Activated naive CD8-positive, alpha-beta T cell treated with anti-CD3 and anti-CD28 coated beads, Interleukin-2, amount 50 U/mL, for 24 hours (primary cell): ENCODE measurements at regions not wholly inside any gene's neighbourhood (a gene's known extent, or its start where the extent isn't known, plus 50 kb on each side); places are given as distances from the start of the nearest gene placed in this dataset.

ENCODE experiments used
- ATAC-seq: fragments of 150-1000 bp; cut with Tn5 transposase; one replicate; pipeline ENCODE4 v1.10.0; 2021
- DNase-seq: peaks from one replicate; pipeline ENCODE4 v3.0.0; 2021
- H3K27ac Mint-ChIP-seq: one replicate; pipeline ENCODE4 v1.8.0; 2021; ENCODE audit warnings: mild to moderate bottlenecking, mixed read lengths
- H3K27me3 Mint-ChIP-seq: one replicate; pipeline ENCODE4 v1.8.0; 2021; ENCODE audit warnings: mixed read lengths
- H3K36me3 Mint-ChIP-seq: one replicate; pipeline ENCODE4 v1.8.0; 2021; ENCODE audit warnings: low read depth, mixed read lengths
- H3K4me1 Mint-ChIP-seq: one replicate; pipeline ENCODE4 v1.8.0; 2021; ENCODE audit warnings: mixed read lengths
- H3K4me3 Mint-ChIP-seq: one replicate; pipeline ENCODE4 v1.8.0; 2021; ENCODE audit warnings: mild to moderate bottlenecking, moderate library complexity, mixed read lengths
- H3K9me3 Mint-ChIP-seq: one replicate; pipeline ENCODE4 v1.8.0; 2021; ENCODE audit warnings: mixed read lengths

- ATAC-seq: no peak
Measured at GRCh38 chr7:92932450-92932849, 96.1 kb upstream of the CDK6 start.

GRCh38 chr7:92930404-92930803, 94.0 kb upstream of the CDK6 start:
- ATAC-seq: no peak
- no peak for DNase-seq
- peaks cover 29% of the 10 kb centered on the region for H3K9me3 Mint-ChIP-seq
- H3K4me3 Mint-ChIP-seq: no peak overlapping the region
- H3K27me3 Mint-ChIP-seq: peaks cover 9% of the 10 kb centered on the region
- H3K27ac Mint-ChIP-seq: no peak overlapping the region
- H3K4me1 Mint-ChIP-seq: no peaks in the 10 kb centered on the region
- peaks cover 2% of the 10 kb centered on the region for H3K36me3 Mint-ChIP-seq

More at GRCh38 chr7:92932450-92932849, 96.1 kb upstream of the CDK6 start:
- no peaks in the 10 kb centered on the region for H3K4me1 Mint-ChIP-seq
- no peak for DNase-seq
- peaks cover 7% of the 10 kb centered on the region for H3K27me3 Mint-ChIP-seq
- peaks cover 35% of the 10 kb centered on the region for H3K9me3 Mint-ChIP-seq
- H3K4me3 Mint-ChIP-seq: no peak overlapping the region
- H3K27ac Mint-ChIP-seq: no peak overlapping the region
- H3K36me3 Mint-ChIP-seq: peaks cover 2% of the 10 kb centered on the region

DNA sequence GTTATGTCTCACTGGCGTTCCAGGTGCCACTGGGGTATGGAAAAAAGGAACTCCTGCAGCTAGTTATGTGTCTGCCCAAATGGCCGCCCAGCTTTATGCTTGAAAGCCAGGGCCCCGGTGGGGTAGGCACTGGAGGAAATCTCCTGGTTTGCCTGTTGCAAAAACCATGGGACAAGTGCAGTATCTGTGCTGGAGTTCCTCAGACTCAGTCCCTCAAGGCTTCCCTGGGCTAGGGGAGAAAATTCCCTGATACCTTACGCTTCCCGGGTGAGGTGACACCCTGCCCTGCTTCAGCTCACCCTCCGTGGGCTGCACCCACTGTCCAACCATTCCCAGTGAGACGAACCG, 90.3 kb upstream of the CDK6 start:
- ATAC-seq (no peak), DNase-seq (no peak)
- Mint-ChIP-seq H3K36me3 (no peaks in the 10 kb centered on the region), H3K4me1 (no peaks in the 10 kb centered on the region), H3K9me3 (peaks cover 22% of the 10 kb centered on the region), H3K27ac (no peak overlapping the region), H3K4me3 (no peak overlapping the region), H3K27me3 (peaks cover 10% of the 10 kb centered on the region)

- H3K4me3 Mint-ChIP-seq: no peak overlapping the region
- H3K36me3 Mint-ChIP-seq: no peaks in the 10 kb centered on the region
- DNase-seq (no peak), ATAC-seq (no peak)
- peaks cover 18% of the 10 kb centered on the region for H3K9me3 Mint-ChIP-seq
- no peaks in the 10 kb centered on the region for H3K4me1 Mint-ChIP-seq
- peaks cover 10% of the 10 kb centered on the region for H3K27me3 Mint-ChIP-seq
- H3K27ac Mint-ChIP-seq: no peak overlapping the region
Measured at GRCh38 chr7:92925876-92926696, 89.7 kb upstream of the CDK6 start.

DNA sequence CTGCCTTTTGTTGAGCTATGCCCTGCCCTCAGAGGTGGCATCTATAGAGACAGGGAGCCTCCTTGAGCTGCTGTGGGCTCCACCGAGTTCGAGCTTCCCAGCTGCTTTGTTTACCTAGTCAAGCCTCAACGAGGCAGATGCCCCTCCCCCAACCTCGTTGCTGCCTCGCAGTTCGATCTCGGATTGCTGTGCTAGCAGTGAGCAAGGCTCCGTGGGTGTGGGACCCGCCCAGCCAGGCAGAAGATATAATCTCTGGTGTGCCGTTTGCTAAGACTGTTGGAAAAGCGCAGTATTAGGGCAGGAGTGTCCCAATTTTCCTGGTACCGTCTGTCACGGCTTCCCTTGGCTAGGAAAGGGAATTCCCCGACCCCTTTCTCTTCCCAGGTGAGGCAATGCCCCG, 88.4 kb upstream of the CDK6 start:
- H3K4me3 Mint-ChIP-seq: no peak overlapping the region
- peaks cover 8% of the 10 kb centered on the region for H3K9me3 Mint-ChIP-seq
- no peak for ATAC-seq

DNA sequence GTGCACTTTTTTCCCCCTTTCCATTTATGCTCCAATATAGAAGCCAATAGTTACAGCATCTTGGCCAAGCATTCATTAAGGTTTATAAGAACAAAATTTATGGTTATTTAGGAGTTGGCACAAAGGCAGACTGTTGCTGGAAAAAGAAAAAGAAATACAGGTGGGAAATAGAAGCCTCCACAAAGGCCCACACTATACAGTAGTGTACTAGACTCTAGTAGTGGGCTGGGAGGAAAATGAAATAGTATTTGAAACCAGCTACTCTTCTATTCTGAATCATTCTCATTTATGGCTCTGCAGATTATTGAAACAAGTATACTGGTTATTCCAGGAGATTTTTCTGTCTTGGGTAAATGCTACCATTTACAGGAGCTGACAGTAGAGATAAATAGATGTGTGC, 80.9 kb upstream of the CDK6 start:
- ATAC-seq: no peak
- no peak overlapping the region for H3K27ac Mint-ChIP-seq
- H3K4me1 Mint-ChIP-seq: no peaks in the 10 kb centered on the region
- H3K9me3 Mint-ChIP-seq: peaks cover 2% of the 10 kb centered on the region
- no peaks in the 10 kb centered on the region for H3K36me3 Mint-ChIP-seq
- no peak for DNase-seq
- no peaks in the 10 kb centered on the region for H3K27me3 Mint-ChIP-seq
- H3K4me3 Mint-ChIP-seq: no peak overlapping the region

More for the DNA sequence above, 88.4 kb upstream of the CDK6 start:
- H3K4me1 Mint-ChIP-seq: no peaks in the 10 kb centered on the region
- no peaks in the 10 kb centered on the region for H3K36me3 Mint-ChIP-seq
- no peak overlapping the region for H3K27ac Mint-ChIP-seq
- peaks cover 8% of the 10 kb centered on the region for H3K27me3 Mint-ChIP-seq
- no peak for DNase-seq

DNA sequence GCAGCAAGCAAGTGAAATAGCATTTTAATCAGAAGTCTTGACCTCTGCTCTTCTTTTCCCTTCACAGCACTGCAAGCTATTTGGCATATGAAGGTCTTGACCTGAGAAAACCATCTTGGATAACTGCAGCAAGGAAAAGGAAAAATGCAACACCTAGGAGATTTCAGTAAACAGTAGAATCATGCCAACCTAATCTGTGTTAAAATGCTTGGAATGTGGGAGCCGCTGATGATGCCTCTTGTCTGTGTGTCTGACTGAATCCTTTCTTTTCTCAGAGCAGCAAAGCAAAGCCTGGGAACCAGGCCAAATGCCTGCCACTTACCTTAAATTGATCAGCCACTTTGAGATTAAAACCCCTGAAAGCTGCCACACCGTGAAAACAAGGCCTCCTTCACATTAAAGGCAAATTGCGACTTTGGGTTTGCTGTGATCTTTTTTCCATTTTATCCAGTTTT, 80.4 kb upstream of the CDK6 start:
- H3K9me3 Mint-ChIP-seq: no peaks in the 10 kb centered on the region
- H3K27ac Mint-ChIP-seq: no peak overlapping the region
- ATAC-seq (no peak), DNase-seq (no peak)
- H3K4me1 Mint-ChIP-seq: no peaks in the 10 kb centered on the region
- no peaks in the 10 kb centered on the region for H3K36me3 Mint-ChIP-seq
- no peak overlapping the region for H3K4me3 Mint-ChIP-seq
- no peaks in the 10 kb centered on the region for H3K27me3 Mint-ChIP-seq

- Mint-ChIP-seq H3K36me3 (no peaks in the 10 kb centered on the region), H3K27me3 (no peaks in the 10 kb centered on the region), H3K9me3 (no peaks in the 10 kb centered on the region), H3K27ac (no peak overlapping the region), H3K4me3 (no peak overlapping the region), H3K4me1 (no peaks in the 10 kb centered on the region)
- ATAC-seq (no peak), DNase-seq (no peak)
Measured at GRCh38 chr7:92915348-92915747, 79.0 kb upstream of the CDK6 start.

GRCh38 chr7:92914645-92915044, 78.3 kb upstream of the CDK6 start:
- DNase-seq (no peak), ATAC-seq (no peak)
- Mint-ChIP-seq H3K36me3 (no peaks in the 10 kb centered on the region), H3K27me3 (no peaks in the 10 kb centered on the region), H3K4me1 (no peaks in the 10 kb centered on the region), H3K27ac (no peak overlapping the region), H3K4me3 (no peak overlapping the region), H3K9me3 (no peaks in the 10 kb centered on the region)

GRCh38 chr7:92913849-92914248, 77.5 kb upstream of the CDK6 start:
- Mint-ChIP-seq H3K4me3 (no peak overlapping the region), H3K27me3 (no peaks in the 10 kb centered on the region), H3K27ac (no peak overlapping the region), H3K9me3 (no peaks in the 10 kb centered on the region), H3K4me1 (no peaks in the 10 kb centered on the region), H3K36me3 (no peaks in the 10 kb centered on the region)
- no peak for DNase-seq
- ATAC-seq: no peak

DNA sequence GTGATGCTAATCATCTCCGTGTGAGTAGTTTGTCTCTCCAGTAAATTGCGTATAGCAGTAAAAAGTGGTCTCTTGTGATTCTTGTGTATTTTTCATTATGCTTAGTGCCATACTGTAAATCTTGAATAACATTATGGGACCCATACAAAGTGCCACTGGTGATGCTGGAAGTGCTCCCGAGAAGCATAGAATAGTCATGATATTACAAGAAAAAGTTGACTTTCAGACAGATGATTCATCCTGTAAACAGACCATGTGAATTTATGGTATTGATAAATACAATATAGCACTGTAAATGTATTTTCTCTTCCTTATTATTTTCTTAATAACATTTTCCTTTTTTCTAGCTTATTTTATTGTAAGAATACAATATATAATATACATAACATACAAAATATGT, 74.6 kb upstream of the CDK6 start:
- peaks cover 2% of the 10 kb centered on the region for H3K4me1 Mint-ChIP-seq
- peaks cover 6% of the 10 kb centered on the region for H3K27me3 Mint-ChIP-seq
- H3K36me3 Mint-ChIP-seq: no peaks in the 10 kb centered on the region
- H3K9me3 Mint-ChIP-seq: peaks cover 16% of the 10 kb centered on the region
- no peak overlapping the region for H3K4me3 Mint-ChIP-seq
- DNase-seq: no peak
- no peak overlapping the region for H3K27ac Mint-ChIP-seq
- no peak for ATAC-seq

- peaks cover 17% of the 10 kb centered on the region for H3K9me3 Mint-ChIP-seq
- peaks cover 6% of the 10 kb centered on the region for H3K27me3 Mint-ChIP-seq
- H3K36me3 Mint-ChIP-seq: no peaks in the 10 kb centered on the region
- H3K4me3 Mint-ChIP-seq: no peak overlapping the region
- no peak for ATAC-seq
- no peak for DNase-seq
- peaks cover 7% of the 10 kb centered on the region for H3K4me1 Mint-ChIP-seq
- no peak overlapping the region for H3K27ac Mint-ChIP-seq
Measured at GRCh38 chr7:92909686-92910475, 73.5 kb upstream of the CDK6 start.

- ATAC-seq (peak; percentile 98), DNase-seq (peak; percentile 81)
- Mint-ChIP-seq H3K4me1 (peaks cover 29% of the 10 kb centered on the region), H3K9me3 (peaks cover 41% of the 10 kb centered on the region), H3K27me3 (peaks cover 8% of the 10 kb centered on the region), H3K27ac (peak overlapping the region; percentile 91), H3K4me3 (peak overlapping the region; percentile 57), H3K36me3 (peaks cover 9% of the 10 kb centered on the region)
Measured at GRCh38 chr7:92904244-92905131, 68.1 kb upstream of the CDK6 start.

DNA sequence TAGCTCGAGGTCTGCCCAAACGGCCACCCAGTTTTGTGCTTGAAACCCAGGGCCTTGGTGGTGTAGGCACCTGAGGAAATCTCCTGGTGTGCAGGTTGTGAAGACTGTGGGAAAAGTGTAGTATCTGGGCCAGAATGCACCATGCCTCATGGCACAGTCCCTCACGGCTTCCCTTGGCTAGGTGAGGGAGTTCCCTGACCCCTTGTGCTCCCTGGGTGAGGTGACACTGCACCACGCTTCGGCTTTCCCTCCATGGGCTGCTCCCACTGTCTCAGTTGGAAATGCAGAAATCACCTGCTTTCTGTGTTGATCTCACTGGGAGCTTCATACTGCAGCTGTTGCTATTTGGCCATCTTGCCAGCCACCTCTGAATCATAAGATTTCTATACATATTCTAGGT, 62.4 kb upstream of the CDK6 start:
- peaks cover 13% of the 10 kb centered on the region for H3K4me1 Mint-ChIP-seq
- DNase-seq (no peak), ATAC-seq (no peak)
- peaks cover 33% of the 10 kb centered on the region for H3K36me3 Mint-ChIP-seq
- H3K27ac Mint-ChIP-seq: no peak overlapping the region
- H3K4me3 Mint-ChIP-seq: no peak overlapping the region
- H3K27me3 Mint-ChIP-seq: peaks cover 13% of the 10 kb centered on the region
- peaks cover 61% of the 10 kb centered on the region for H3K9me3 Mint-ChIP-seq
